ENCODE measurements at regions not wholly inside any gene's neighbourhood (a gene's known extent, or its start where the extent isn't known, plus 50 kb on each side); places are given as distances from the start of the nearest gene placed in this dataset.

DNA sequence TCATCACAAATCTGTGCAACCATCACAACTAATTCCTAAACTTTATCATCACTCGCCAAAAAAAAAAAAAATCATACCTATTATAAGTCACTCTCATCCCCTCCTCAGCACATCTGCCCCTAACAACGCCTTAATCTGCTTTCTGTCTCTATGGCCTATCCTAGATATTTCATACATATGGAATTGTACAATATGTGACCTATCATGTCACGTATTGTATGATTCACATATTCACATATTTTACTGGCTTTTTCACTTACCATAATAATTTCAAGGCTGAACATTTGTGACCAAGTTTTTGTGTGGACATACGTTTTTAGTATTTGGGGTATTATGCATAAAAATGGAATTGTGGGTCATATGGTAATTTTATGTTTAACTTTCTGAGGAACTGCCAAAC, 400.7 kb downstream of the DAD1 start (continued):
- TF ChIP-seq USF2 (IDR thresholded peaks at IDR 0.05; ENCODE audit: low read length), result no peak
- no peak for TF ChIP-seq BRCA1 (IDR thresholded peaks at IDR 0.05; ENCODE audit: low read depth, low read length)
- TF ChIP-seq CBX5 (IDR thresholded peaks at IDR 0.05; ENCODE audit: low read depth, low read length), result no peak
